ENCODE measurements at regions not wholly inside any gene's neighbourhood (a gene's known extent, or its start where the extent isn't known, plus 50 kb on each side); places are given as distances from the start of the nearest gene placed in this dataset.

- no peak for TF ChIP-seq JUN (IDR thresholded peaks at IDR 0.05; ENCODE audit: low read depth, low read length)
- no peak for TF ChIP-seq EGR1 (IDR thresholded peaks at IDR 0.05; ENCODE audit: borderline replicate concordance, low read depth, low read length)
- TF ChIP-seq POLR2A (IDR thresholded peaks at IDR 0.05; ENCODE audit: control extremely low read depth in 1 of 2, low read depth in 2 of 2, low read length in 2 of 2), result no peak
- TF ChIP-seq TBP (IDR thresholded peaks at IDR 0.05; ENCODE audit: low read depth, low read length), result no peak
- TF ChIP-seq EZH2 (IDR thresholded peaks at IDR 0.05; ENCODE audit: low read depth, low read length, severe bottlenecking), result no peak
- TF ChIP-seq, protein P1, sequence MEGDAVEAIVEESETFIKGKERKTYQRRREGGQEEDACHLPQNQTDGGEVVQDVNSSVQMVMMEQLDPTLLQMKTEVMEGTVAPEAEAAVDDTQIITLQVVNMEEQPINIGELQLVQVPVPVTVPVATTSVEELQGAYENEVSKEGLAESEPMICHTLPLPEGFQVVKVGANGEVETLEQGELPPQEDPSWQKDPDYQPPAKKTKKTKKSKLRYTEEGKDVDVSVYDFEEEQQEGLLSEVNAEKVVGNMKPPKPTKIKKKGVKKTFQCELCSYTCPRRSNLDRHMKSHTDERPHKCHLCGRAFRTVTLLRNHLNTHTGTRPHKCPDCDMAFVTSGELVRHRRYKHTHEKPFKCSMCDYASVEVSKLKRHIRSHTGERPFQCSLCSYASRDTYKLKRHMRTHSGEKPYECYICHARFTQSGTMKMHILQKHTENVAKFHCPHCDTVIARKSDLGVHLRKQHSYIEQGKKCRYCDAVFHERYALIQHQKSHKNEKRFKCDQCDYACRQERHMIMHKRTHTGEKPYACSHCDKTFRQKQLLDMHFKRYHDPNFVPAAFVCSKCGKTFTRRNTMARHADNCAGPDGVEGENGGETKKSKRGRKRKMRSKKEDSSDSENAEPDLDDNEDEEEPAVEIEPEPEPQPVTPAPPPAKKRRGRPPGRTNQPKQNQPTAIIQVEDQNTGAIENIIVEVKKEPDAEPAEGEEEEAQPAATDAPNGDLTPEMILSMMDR (IDR thresholded peaks at IDR 0.05; ENCODE audit: control extremely low read depth in 1 of 3, insufficient read depth in 1 of 3, low read depth in 1 of 3, low read length in 3 of 3), result no peak
- TF ChIP-seq SAP30 (IDR thresholded peaks at IDR 0.05; ENCODE audit: insufficient read depth, insufficient replicate concordance, low read length), result no peak
- TF ChIP-seq CREB1 (IDR thresholded peaks at IDR 0.05), result no peak
- no peak for TF ChIP-seq SUZ12 (IDR thresholded peaks at IDR 0.05; ENCODE audit: low read length)
- TF ChIP-seq TEAD4 (IDR thresholded peaks at IDR 0.05; ENCODE audit: low read depth, low read length), result no peak
- no peak for TF ChIP-seq POLR2AphosphoS5 (IDR thresholded peaks at IDR 0.05; ENCODE audit: low read depth, low read length)
These were observed 68.4 kb downstream of the KLHDC7A start for GRCh38 chr1:18549106-18549505.
